SKM-1 treated with dmso at 0.1 percent for 144 hours (cell line): ENCODE measurements at regions not wholly inside any gene's neighbourhood (a gene's known extent, or its start where the extent isn't known, plus 50 kb on each side); places are given as distances from the start of the nearest gene placed in this dataset.

Experiments used
- DNase-seq: peaks from one replicate; lab custom pipeline; 2025; ENCODE audit not compliant: unreplicated experiment; lab: John Stamatoyannopoulos, UW

- DNase-seq: no peak
These were observed 54.9 kb downstream of the NKX2-1 start for GRCh38 chr14:36465178-36465577.

- DNase-seq: no peak
These were observed 57.1 kb downstream of the NKX2-1 start for GRCh38 chr14:36462890-36463289.

GRCh38 chr14:36455241-36455627, 64.8 kb downstream of the NKX2-1 start:
- DNase-seq: no peak

- no peak for DNase-seq
These were observed 65.3 kb downstream of the NKX2-1 start for GRCh38 chr14:36454599-36455240.

GRCh38 chr14:36452860-36453259, 67.2 kb downstream of the NKX2-1 start:
- no peak for DNase-seq

GRCh38 chr14:36451310-36452065, 68.5 kb downstream of the NKX2-1 start:
- no peak for DNase-seq

- DNase-seq: no peak
These were observed 69.5 kb downstream of the NKX2-1 start for GRCh38 chr14:36450550-36450949.

GRCh38 chr14:36449903-36450302, 70.1 kb downstream of the NKX2-1 start:
- DNase-seq: no peak

GRCh38 chr14:36443374-36443773, 76.7 kb downstream of the NKX2-1 start:
- no peak for DNase-seq

GRCh38 chr14:36442824-36443241, 77.2 kb downstream of the NKX2-1 start:
- DNase-seq: no peak

GRCh38 chr14:36441283-36441682, 78.7 kb downstream of the NKX2-1 start:
- DNase-seq: no peak

GRCh38 chr14:36439766-36440165, 80.3 kb downstream of the NKX2-1 start:
- DNase-seq: no peak

GRCh38 chr14:36438883-36439282, 81.1 kb downstream of the NKX2-1 start:
- DNase-seq: no peak

- DNase-seq: no peak
These were observed 89.4 kb downstream of the NKX2-1 start for GRCh38 chr14:36430662-36431084.

- no peak for DNase-seq
These were observed 89.9 kb downstream of the NKX2-1 start for GRCh38 chr14:36430169-36430568.

- DNase-seq: no peak
These were observed 90.3 kb downstream of the NKX2-1 start for GRCh38 chr14:36429692-36430091.

- no peak for DNase-seq
These were observed 91.7 kb downstream of the NKX2-1 start for GRCh38 chr14:36428350-36428749.

- DNase-seq: no peak
These were observed 93.2 kb downstream of the NKX2-1 start for GRCh38 chr14:36426836-36427235.

GRCh38 chr14:36426113-36426512, 93.9 kb downstream of the NKX2-1 start:
- DNase-seq: no peak

- no peak for DNase-seq
These were observed 95.4 kb downstream of the NKX2-1 start for GRCh38 chr14:36424478-36425102.

- no peak for DNase-seq
These were observed 96.6 kb downstream of the NKX2-1 start for GRCh38 chr14:36423430-36423829.

- no peak for DNase-seq
These were observed 99.8 kb upstream of the MBIP start for GRCh38 chr14:36420149-36420687.
